ENCODE measurements at regions not wholly inside any gene's neighbourhood (a gene's known extent, or its start where the extent isn't known, plus 50 kb on each side); places are given as distances from the start of the nearest gene placed in this dataset.

DNA sequence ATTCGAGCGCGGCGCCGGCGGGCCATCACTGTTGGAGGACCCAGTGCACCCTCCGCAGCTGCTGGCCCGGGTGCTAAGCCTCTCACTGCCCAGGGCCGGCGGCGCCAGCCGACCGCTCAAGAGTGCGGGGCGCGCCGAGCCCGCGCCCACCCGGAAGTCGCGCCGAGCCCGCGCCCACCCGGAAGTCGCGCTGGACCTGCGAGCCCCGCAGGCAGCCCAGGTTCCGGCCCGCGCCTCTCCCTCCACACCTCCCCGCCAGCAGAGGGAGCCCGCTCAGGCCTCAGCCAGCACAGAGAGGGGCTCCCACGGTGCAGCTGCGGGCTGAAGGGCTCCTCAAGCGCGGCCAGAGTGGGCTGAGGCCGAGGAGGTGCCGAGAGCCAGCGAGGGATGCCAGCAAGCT is 170.8 kb downstream of the GTF2H2C_2 start:
- peak in 1 of 2 donors; percentile 37 for DNase-seq

Data from activated CD4-positive, alpha-beta T cell treated with anti-CD3 and anti-CD28 coated beads for 4 hours (primary cell).